MG63 (cell line): ENCODE measurements at regions not wholly inside any gene's neighbourhood (a gene's known extent, or its start where the extent isn't known, plus 50 kb on each side); places are given as distances from the start of the nearest gene placed in this dataset.
"Not testable (repeated sequence)": the region's sequence is repeated elsewhere in the genome, so short reads cannot be mapped to it uniquely, and the experiment has no call there.

ENCODE experiments used
- DNase-seq: peaks from one replicate; pipeline ENCODE4 v3.0.0-alpha.2; 2020
- H3K27me3 ChIP-seq: fragments of 250-450 bp; sonication (Bioruptor Pico); 2 replicates; pipeline ENCODE4 v1.5.1; 2020; ENCODE audit warnings: mild to moderate bottlenecking, moderate library complexity
- H3K36me3 ChIP-seq: fragments of 250-450 bp; sonication (Bioruptor Pico); 2 replicates; pipeline ENCODE4 v1.5.1; 2020; ENCODE audit warnings: mild to moderate bottlenecking, moderate library complexity
- H3K4me3 ChIP-seq: fragments of 250-450 bp; sonication (Bioruptor Pico); 2 replicates; pipeline ENCODE4 v1.5.1; 2020; ENCODE audit warnings: mild to moderate bottlenecking, moderate library complexity
- H3K9me3 ChIP-seq: fragments of 250-450 bp; sonication (Bioruptor Pico); 2 replicates; pipeline ENCODE4 v1.5.1; 2020; ENCODE audit warnings: mild to moderate bottlenecking, moderate library complexity

- H3K36me3 ChIP-seq = no peaks in the 10 kb centered on the region
- H3K4me3 ChIP-seq = no peak overlapping the region
- no peaks in the 10 kb centered on the region for H3K9me3 ChIP-seq
- no peaks in the 10 kb centered on the region for H3K27me3 ChIP-seq
- DNase-seq = no peak
Observed at GRCh38 chrX:125248931-125249330, 70.7 kb upstream of the TEX13C start.

DNA sequence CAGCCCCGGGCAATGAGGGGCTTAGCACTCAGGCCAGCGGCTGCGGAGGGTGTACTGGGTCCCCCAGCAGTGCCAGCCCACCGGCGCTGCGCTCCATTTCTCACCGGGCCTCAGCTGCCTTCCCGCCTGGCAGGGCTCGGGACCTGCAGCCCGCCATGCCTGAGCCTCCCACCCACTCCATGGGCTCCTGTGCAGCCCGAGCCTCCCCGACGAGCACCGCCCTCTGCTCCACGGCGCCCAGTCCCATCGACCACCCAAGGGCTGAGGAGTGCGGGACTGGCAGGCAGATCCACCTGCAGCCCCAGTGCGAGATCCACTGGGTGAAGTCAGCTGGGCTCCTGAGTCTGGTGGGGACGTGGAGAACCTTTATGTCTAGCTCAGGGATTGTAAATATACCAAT lies 63.9 kb upstream of the TEX13C start:
- not testable (repeated sequence) for DNase-seq, H3K9me3 ChIP-seq, H3K36me3 ChIP-seq, H3K27me3 ChIP-seq, H3K4me3 ChIP-seq

- H3K36me3 ChIP-seq = no peaks in the 10 kb centered on the region
- no peak overlapping the region for H3K4me3 ChIP-seq
- DNase-seq = no peak
- no peaks in the 10 kb centered on the region for H3K9me3 ChIP-seq
- no peaks in the 10 kb centered on the region for H3K27me3 ChIP-seq
Observed at GRCh38 chrX:125262836-125263235, 56.8 kb upstream of the TEX13C start.

DNA sequence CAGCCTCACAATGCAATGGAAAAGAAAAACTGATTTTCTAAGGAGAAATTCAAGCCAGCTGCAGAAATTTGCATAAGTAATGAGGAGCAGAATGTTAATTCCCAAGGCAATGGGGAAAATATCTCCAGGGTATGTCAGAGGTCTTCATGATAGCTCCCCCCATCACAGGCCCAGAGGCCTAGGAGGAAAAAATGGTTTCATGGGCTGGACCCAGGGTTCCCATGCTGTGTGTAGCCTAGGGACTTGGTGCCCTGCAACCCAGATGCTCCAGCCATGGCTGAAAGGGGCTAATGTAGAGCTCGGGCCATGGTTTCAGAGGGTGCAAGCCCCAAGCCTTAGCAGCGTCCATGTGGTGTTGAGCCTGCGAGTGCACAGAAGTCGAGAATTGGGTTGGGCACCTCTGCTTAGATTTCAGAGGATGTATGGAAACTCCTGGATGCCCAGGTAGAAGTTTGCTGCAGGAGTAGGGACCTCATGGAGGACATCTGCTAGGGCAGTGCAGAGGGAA lies 53.5 kb upstream of the TEX13C start:
- no peak overlapping the region for H3K4me3 ChIP-seq
- H3K27me3 ChIP-seq = no peaks in the 10 kb centered on the region
- H3K36me3 ChIP-seq = no peaks in the 10 kb centered on the region
- DNase-seq = no peak
- no peaks in the 10 kb centered on the region for H3K9me3 ChIP-seq
